ENCODE measurements at regions not wholly inside any gene's neighbourhood (a gene's known extent, or its start where the extent isn't known, plus 50 kb on each side); places are given as distances from the start of the nearest gene placed in this dataset.
"Not testable (repeated sequence)": the region's sequence is repeated elsewhere in the genome, so short reads cannot be mapped to it uniquely, and the experiment has no call there.

GRCh38 chr5:60036192-60036938, 142.8 kb upstream of the PDE4D start:
- no peak for DNase-seq

GRCh38 chr5:60026161-60026560, 132.6 kb upstream of the PDE4D start:
- no peak for DNase-seq

- DNase-seq, result no peak
Measured at GRCh38 chr5:60024104-60024503, 130.6 kb upstream of the PDE4D start.

GRCh38 chr5:60023255-60023654, 129.7 kb upstream of the PDE4D start:
- no peak for DNase-seq

- DNase-seq, result no peak
Measured at GRCh38 chr5:60020457-60020856, 126.9 kb upstream of the PDE4D start.

- DNase-seq, result not testable (repeated sequence)
Measured at GRCh38 chr5:60018960-60019359, 125.4 kb upstream of the PDE4D start.

DNA sequence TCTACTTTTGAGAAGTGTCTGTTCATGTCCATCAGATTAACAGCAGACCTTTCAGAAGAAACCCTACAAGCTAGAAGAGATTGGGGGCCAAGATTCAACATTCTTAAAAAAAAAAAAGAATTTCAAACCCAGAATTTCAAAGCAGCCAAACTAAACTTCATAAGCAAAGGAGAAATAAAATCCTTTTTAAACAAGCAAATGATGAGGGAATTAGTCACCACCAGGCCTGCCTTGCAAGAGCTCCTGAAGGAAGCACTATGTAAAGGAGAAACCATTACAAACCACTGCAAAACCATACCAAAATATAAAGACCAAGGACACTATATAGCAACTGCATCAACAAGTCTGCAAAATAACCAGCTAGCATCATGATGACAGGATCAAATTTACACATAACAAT, 124.6 kb upstream of the PDE4D start:
- DNase-seq, result no peak

DNA sequence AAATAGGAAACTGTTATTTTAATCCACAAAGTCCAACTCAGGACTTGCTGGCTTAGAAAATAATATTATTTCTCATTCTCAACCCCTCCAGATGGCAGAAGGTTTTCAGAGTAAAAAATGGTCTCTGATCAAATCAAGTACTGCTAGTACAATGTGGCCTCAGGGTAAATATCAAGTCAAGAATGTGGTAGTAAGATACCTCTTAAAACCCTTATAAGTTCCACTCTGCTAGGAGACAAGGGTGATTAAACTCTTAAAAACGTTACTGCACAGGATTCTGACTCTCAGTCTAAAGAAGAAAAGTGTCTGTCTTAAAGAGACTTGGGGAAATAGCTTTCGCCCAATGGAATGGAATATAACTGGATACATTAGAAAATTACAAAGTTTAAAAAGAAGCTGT, 120.8 kb upstream of the PDE4D start:
- no peak for DNase-seq

GRCh38 chr5:60010853-60011252, 117.3 kb upstream of the PDE4D start:
- peak; percentile 12 for DNase-seq

DNA sequence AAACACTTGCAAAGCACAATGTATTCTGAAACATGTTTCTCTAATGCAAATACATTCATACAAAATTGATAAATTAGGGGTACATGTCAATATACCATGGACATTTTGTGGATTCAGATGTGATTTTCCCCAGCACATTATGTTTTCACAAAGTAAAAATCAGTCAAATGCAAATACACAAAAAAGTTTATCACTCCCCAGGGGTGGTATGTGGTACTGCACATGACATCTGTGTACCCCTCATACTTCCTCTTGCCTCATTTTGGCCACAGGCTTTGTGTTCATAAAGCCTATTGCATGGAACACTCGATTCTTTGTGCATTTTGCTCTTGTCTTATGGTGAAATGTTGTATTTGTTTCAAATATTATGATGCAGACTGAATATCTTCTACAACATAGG, 116.8 kb upstream of the PDE4D start:
- DNase-seq, result no peak

- no peak for DNase-seq
Measured at GRCh38 chr5:60007729-60008128, 114.2 kb upstream of the PDE4D start.

DNA sequence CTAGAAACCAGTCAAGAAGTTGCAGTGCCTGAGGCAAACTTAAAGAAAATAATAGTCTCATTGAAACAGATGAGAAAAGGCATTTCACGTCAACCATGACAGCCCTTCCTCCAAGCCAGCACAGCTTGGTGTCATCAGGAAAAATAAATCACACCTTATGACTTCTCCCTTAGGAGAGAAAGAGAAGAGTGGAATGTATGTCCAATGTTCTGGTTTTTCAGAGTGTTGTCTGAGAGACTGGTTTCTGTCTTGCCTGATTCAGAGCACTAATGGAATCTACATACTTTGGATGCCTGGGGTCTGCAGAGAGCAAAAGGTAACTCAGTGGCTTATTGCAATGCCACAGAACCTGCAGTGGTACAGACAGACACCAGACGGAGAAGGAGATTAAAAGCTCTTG, 105.5 kb upstream of the PDE4D start:
- DNase-seq, result no peak

- no peak for DNase-seq
Measured at GRCh38 chr5:59992206-59992605, 98.7 kb upstream of the PDE4D start.

DNA sequence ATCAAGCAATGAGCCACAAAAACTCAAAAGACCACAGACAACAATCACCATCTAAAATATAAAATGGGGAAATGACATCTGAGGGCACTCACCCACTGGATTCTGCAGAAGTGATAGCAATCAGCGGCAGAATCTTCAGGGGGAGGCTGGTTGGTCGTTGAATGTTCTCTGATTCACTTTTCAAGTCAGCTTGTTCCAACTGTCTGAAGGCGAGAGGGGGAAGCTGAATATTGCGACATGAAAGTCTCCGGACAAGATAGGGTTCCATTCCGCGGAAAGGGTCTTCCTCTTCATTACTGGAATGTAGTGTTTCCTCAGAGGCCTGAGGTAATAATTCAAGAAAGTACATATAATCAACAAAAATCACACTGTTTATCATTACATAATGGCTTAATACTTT, 94.9 kb upstream of the PDE4D start:
- no peak for DNase-seq

- DNase-seq, result no peak
Measured at GRCh38 chr5:59976342-59976741, 82.8 kb upstream of the PDE4D start.

GRCh38 chr5:59972043-59972442, 78.5 kb upstream of the PDE4D start:
- no peak for DNase-seq

DNA sequence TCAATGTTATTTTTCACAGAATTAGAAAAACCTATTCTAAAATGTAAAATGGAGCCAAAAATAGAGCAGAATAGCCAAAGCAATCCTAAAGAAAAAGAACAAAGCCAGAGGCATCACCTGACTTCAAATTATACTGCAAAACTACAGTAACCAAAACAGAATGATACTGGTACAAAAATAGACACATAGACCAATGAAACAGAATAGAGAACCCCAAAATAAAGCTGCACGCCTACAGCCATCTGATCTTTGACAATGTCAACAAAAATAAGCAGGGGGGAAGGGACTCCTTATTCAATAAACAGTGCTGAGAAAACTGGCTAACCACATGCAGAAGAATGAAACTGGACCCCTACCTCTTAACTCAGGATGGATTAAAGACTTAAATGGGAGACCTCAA, 65.8 kb upstream of the PDE4D start:
- DNase-seq, result no peak

DNA sequence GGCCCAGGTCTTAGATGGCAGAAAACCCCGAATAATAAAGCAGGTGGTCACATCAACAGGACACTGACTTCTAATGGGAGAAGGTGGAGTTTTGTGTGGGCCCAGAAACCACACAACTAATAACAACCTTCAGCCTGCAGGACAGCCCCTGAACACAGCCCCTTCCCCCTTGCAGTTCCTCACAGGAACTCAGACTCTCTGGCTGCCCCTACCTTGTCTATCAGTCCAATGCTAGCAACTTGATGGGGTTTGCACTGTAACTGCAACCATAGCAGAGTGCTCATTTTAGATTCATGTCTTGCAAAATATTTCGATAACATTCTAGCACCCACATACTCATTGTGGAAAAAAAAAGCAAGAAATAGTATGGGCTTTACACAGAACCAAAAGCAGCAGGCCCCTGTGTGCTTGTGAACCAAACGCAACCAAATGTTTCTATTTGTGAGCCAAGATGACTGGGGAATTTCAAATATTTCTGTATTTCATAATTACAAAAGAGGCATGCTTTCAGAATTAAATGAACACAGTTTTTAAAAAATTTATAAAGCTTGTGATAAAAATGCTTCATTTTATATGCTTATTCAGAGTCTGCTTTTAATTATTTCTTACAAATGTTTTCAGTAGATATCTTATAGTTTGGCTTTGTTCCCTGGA, 62.7 kb upstream of the PDE4D start:
- DNase-seq, result no peak

DNA sequence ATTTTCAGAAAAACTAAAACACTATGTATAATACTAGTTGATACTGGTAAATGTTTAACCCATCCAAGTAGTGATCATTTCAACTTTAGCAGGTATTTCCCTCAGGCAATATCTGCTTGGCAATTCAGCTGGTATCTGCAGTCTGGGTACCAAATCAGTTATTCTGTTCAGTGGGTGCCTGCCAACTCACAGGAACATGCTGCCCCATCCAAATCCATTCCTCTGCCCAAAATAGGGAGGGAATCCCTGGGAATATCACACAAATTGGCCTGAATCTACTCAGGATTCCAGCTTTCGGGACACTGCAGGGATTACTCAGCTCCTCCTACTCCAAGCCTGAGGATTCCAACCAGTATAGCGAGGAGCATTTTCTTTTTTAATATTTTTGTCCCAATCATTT, 61.7 kb upstream of the PDE4D start:
- DNase-seq, result no peak

- peak; percentile 30 for DNase-seq
Measured at GRCh38 chr5:59943452-59944113, 50.1 kb upstream of the PDE4D start.
